Erythroblast (primary cell): ENCODE measurements at regions not wholly inside any gene's neighbourhood (a gene's known extent, or its start where the extent isn't known, plus 50 kb on each side); places are given as distances from the start of the nearest gene placed in this dataset.

Experiments
- GATA1 ChIP-seq: IDR thresholded peaks from 2 replicates; pipeline ENCODE4 v1.6.1; 2011; ENCODE audit warnings: low read depth, mild to moderate bottlenecking, control low read depth, low read length, moderate library complexity
- POLR2A ChIP-seq: IDR thresholded peaks from 2 replicates; pipeline ENCODE4 v1.6.1; 2011; ENCODE audit warnings: mild to moderate bottlenecking, low read length

- TF ChIP-seq POLR2A (no peak), GATA1 (no peak)
These were observed 360.7 kb downstream of the MRPL39 start for GRCh38 chr21:25246546-25246945.
